AG10803 (cell line): ENCODE measurements at regions not wholly inside any gene's neighbourhood (a gene's known extent, or its start where the extent isn't known, plus 50 kb on each side); places are given as distances from the start of the nearest gene placed in this dataset.

Experiments used
- DNase-seq: peaks from one replicate; pipeline ENCODE4 v3.0.0; 2010; ENCODE audit warnings: low read depth
- H3K4me3 ChIP-seq: 2 replicates; pipeline ENCODE4 v1.5.1; 2011; ENCODE audit warnings: mild to moderate bottlenecking, low read length, control low read depth
- TF ChIP-seq, protein P1 (sequence below): conservative IDR thresholded peaks from 2 replicates; pipeline ENCODE4 v1.5.1; 2011; ENCODE audit warnings: mild to moderate bottlenecking, low read length, control low read depth, inconsistent platforms

DNA sequence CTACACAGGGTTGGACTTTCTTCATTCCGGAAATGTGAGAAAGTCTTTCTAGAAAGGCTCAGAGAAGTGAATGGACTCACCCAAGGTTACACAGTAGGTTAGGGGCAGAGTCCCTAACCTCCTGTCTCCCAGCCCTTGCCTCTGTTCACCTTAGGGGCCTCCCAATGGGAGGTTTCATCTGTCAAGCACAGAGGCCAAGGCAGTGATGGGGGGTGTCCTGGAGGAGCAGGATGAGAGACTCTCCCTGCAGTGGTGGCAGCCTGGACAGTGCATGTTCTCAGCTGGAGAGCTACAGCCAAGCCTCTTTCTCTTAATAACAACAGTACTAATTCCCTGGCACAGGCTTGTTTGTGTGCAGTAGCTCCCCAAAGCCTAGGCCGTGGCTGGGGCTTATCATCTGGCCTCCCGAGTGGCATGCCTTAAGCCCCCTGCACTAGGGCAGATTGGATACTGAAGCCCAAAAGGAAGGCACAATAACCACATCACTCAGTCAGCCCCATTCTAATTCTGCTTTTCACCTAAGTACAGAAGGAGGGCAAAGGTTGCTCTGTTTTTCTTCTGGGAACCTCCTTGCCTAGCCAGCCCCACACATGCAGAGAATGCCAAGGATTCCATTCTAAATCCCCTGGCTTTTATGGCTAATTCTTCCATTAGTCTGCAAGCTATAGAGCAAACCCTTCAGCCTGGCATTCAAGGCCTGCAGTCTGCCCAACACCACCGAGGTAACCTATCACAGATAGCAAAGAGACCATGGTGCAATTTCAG is 50.2 kb upstream of the XPA start:
- H3K4me3 ChIP-seq, result no peak overlapping the region
- peak; percentile 45 for DNase-seq
- TF ChIP-seq, protein P1, sequence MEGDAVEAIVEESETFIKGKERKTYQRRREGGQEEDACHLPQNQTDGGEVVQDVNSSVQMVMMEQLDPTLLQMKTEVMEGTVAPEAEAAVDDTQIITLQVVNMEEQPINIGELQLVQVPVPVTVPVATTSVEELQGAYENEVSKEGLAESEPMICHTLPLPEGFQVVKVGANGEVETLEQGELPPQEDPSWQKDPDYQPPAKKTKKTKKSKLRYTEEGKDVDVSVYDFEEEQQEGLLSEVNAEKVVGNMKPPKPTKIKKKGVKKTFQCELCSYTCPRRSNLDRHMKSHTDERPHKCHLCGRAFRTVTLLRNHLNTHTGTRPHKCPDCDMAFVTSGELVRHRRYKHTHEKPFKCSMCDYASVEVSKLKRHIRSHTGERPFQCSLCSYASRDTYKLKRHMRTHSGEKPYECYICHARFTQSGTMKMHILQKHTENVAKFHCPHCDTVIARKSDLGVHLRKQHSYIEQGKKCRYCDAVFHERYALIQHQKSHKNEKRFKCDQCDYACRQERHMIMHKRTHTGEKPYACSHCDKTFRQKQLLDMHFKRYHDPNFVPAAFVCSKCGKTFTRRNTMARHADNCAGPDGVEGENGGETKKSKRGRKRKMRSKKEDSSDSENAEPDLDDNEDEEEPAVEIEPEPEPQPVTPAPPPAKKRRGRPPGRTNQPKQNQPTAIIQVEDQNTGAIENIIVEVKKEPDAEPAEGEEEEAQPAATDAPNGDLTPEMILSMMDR, result no peak

DNA sequence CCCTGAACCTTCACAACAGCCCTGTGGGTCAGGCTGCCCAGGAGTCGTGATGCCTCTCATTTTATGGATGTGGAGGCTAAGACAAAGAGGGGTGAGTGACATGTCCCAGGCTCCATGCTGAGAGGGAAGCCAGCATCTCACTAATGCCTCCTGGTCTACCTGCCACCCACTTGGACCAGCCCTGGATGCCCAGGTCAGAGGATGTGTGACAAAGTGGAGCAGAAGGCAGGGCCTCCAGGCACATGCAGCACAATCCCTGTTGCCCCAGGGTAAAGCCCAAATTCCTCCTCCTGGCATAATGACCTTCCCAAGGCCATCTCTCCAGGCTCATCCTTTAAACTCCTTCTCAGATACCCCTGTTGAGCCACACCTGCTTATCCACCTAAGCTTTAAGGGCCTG is 51.4 kb upstream of the XPA start:
- TF ChIP-seq, protein P1, result no peak
- no peak overlapping the region for H3K4me3 ChIP-seq
- DNase-seq, result no peak

DNA sequence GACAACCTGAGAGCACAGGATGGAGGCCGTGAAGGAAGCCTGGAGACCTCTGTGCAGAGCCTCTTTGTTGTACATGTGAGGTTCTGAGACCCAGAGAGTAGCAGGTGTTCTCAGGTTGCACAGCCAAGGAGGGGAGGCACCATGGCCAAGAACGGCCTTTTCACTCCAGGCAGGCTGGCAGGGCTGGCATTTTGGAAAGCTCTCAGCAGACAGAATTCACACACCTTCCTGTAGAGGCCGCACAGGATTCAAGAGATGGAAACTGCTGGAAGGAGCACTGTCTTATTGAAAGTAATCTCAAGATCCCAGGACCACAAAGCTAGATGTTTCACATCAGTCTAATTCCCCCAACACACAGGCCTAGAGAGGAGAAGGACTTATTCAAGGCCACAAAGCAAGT is 52.8 kb upstream of the XPA start:
- no peak overlapping the region for H3K4me3 ChIP-seq
- peak; percentile 13 for DNase-seq
- TF ChIP-seq, protein P1, result peak; percentile 26

- H3K4me3 ChIP-seq, result no peak overlapping the region
- TF ChIP-seq, protein P1, result no peak
- no peak for DNase-seq
These were observed 54.4 kb upstream of the XPA start for GRCh38 chr9:97751531-97751930.

GRCh38 chr9:97752274-97752673 is 55.1 kb upstream of the XPA start:
- H3K4me3 ChIP-seq, result no peak overlapping the region
- TF ChIP-seq, protein P1, result no peak
- DNase-seq, result no peak

DNA sequence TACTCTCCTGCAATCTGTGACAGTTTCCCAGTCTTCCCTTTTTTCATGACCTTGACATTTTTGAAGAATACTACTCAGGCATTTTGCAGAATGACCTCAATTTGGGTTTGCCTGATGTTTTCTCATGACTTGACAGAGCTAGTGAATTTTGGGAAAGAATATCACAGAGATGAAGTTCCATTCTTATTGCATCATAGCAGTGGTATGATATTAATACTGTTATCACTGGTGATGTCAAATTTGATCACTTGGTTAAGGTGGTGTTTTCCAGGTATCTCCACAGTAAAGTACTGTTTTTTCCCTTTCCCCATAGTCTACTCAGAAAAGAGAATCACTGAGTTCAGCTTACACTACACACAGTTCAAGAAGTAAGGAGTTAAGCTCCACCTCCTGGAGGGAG is 56.2 kb upstream of the XPA start:
- DNase-seq, result no peak
- no peak overlapping the region for H3K4me3 ChIP-seq
- TF ChIP-seq, protein P1, result no peak

DNA sequence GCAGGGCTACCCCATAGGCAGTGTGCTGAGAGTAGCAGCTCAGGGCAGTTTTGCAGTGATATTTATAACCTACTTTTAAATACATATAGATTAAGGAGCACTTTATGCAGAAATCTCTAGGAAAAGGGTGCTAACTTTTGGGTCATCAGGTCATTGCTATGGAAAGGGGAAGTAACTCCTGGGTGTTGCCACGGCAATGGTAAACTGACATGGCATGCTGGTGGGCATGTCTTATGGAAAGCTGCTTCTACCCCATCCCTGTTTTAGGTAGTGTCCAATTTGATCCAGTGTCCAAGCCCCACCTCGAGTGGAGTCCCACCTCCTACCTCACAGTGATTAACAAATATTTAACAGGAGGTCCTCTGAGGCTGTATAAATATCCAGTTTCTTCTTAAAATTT is 56.8 kb upstream of the XPA start:
- no peak for DNase-seq
- TF ChIP-seq, protein P1, result no peak
- H3K4me3 ChIP-seq, result no peak overlapping the region
